ENCODE measurements at regions not wholly inside any gene's neighbourhood (a gene's known extent, or its start where the extent isn't known, plus 50 kb on each side); places are given as distances from the start of the nearest gene placed in this dataset.

DNA sequence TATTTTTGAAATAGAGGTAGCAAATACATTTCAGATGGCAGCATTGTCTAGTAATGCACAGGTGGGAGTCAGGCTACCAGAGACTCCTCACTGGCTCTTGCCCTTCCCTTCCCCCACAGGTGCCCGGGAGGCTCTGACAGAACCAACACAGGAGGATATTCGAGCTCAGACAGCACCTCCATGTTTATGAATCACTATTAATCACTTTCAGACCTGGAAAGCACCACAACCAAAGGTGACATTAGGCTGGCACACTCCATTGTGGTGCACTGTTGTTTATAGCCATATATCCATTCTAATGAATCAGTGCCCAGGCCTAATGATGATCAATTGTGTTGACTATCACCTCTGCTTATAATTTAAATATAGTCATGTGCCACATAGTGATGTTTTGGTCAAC, 107.8 kb upstream of the NAMPT start:
- ChIA-PET POLR2A (no interaction called here), CTCF (interaction anchor here (1.2 to 1.7 kb wide), 2 partner anchors 10 to 19 kb away, joined by 3 read pairs; no protein-coding TSS in a partner anchor)

GRCh38 chr7:106392144-106392543, 107.4 kb upstream of the NAMPT start:
- POLR2A ChIA-PET: no interaction called here
- DNase-seq (ENCODE audit: low read depth): no peak
- no peak overlapping the region for H3K4me3 ChIP-seq (ENCODE audit: low read depth, low read length)
- TF ChIP-seq CTCF (IDR thresholded peaks at IDR 0.05; ENCODE audit: insufficient read depth, low read depth, low read length): no peak
- H3K27me3 ChIP-seq (ENCODE audit: control insufficient read depth, insufficient read depth, low read length): no peaks in the 10 kb centered on the region
- H3K36me3 ChIP-seq (ENCODE audit: control insufficient read depth, insufficient read depth, low read length): no peaks in the 10 kb centered on the region
- CTCF ChIA-PET: interaction anchor here (0.7 to 1.2 kb wide), 3 partner anchors 10 to 98 kb away, joined by 3 to 4 read pairs (median 4); no protein-coding TSS in a partner anchor

More for the DNA sequence above, 107.8 kb upstream of the NAMPT start:
- H3K36me3 ChIP-seq (ENCODE audit: control insufficient read depth, insufficient read depth, low read length): no peaks in the 10 kb centered on the region
- no peak for DNase-seq (ENCODE audit: low read depth)
- H3K27me3 ChIP-seq (ENCODE audit: control insufficient read depth, insufficient read depth, low read length): no peaks in the 10 kb centered on the region
- no peak for TF ChIP-seq CTCF (IDR thresholded peaks at IDR 0.05; ENCODE audit: insufficient read depth, low read depth, low read length)
- no peak overlapping the region for H3K4me3 ChIP-seq (ENCODE audit: low read depth, low read length)

DNA sequence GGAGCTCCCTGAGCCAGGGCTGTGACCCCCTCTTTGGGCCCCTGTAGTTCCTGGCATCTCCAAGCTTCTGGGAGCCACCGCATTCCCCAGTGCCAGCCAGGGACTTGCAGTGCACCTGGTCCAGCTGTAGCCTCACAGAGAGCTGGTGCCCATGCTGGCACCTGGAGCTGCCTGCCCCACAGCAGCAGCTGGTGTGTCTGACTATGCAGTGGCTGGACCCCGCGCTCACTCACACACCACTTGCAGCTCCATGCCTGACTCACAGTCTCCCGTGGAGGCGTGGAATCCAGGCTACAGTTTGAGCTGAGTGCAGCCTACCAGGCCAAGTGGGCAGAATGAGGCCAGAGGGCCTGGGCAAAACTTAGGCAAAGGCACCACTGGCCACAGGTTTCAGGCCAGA, 102.2 kb upstream of the NAMPT start:
- Histone ChIP-seq H3K27me3 (ENCODE audit: control insufficient read depth, insufficient read depth, low read length) (peaks cover 1% of the 10 kb centered on the region; the same call in 1 of the 2 replicates), H3K4me3 (ENCODE audit: low read depth, low read length) (no peak overlapping the region), H3K36me3 (ENCODE audit: control insufficient read depth, insufficient read depth, low read length) (no peaks in the 10 kb centered on the region)
- ChIA-PET POLR2A (no interaction called here), CTCF (no interaction called here)
- no peak for TF ChIP-seq CTCF (IDR thresholded peaks at IDR 0.05; ENCODE audit: insufficient read depth, low read depth, low read length)
- no peak for DNase-seq (ENCODE audit: low read depth)

DNA sequence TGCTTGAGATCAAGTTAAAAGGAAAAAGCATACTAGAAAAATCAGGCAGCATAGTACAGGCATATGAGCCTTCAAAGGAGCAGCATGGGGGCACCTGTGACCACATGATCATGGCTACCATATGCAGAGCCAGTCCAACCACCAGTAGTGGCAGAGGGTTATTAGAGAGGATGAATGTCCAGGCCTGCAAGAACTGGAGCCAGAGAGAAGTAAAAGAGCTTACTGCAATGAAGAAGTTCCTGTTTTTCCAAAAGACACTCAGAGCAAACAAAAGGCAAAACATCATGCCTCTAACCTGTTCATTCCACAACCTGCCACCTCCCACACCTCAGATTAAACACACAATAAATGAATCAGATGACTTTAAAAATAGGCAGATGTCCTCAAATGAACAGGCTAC, 99.6 kb upstream of the NAMPT start:
- H3K36me3 ChIP-seq (ENCODE audit: control insufficient read depth, insufficient read depth, low read length): no peaks in the 10 kb centered on the region
- no peak for TF ChIP-seq CTCF (IDR thresholded peaks at IDR 0.05; ENCODE audit: insufficient read depth, low read depth, low read length)
- no peak for DNase-seq (ENCODE audit: low read depth)
- POLR2A ChIA-PET: no interaction called here
- H3K27me3 ChIP-seq (ENCODE audit: control insufficient read depth, insufficient read depth, low read length): peaks cover 1% of the 10 kb centered on the region; the same call in 1 of the 2 replicates
- CTCF ChIA-PET: interaction anchor here (1.7 kb wide), 1 partner anchor 12 kb away, joined by 3 read pairs; no protein-coding TSS in a partner anchor
- H3K4me3 ChIP-seq (ENCODE audit: low read depth, low read length): no peak overlapping the region

- no peak for DNase-seq (ENCODE audit: low read depth)
- peaks cover 1% of the 10 kb centered on the region; the same call in 1 of the 2 replicates for H3K27me3 ChIP-seq (ENCODE audit: control insufficient read depth, insufficient read depth, low read length)
- no peak for TF ChIP-seq CTCF (IDR thresholded peaks at IDR 0.05; ENCODE audit: insufficient read depth, low read depth, low read length)
- H3K36me3 ChIP-seq (ENCODE audit: control insufficient read depth, insufficient read depth, low read length): no peaks in the 10 kb centered on the region
- ChIA-PET CTCF (no interaction called here), POLR2A (no interaction called here)
- H3K4me3 ChIP-seq (ENCODE audit: low read depth, low read length): no peak overlapping the region
Measured at GRCh38 chr7:106382929-106383328, 98.1 kb upstream of the NAMPT start.
